SK-N-DZ (cell line): ENCODE measurements at regions not wholly inside any gene's neighbourhood (a gene's known extent, or its start where the extent isn't known, plus 50 kb on each side); places are given as distances from the start of the nearest gene placed in this dataset.
"Not testable (repeated sequence)": the region's sequence is repeated elsewhere in the genome, so short reads cannot be mapped to it uniquely, and the experiment has no call there.

Experiments used
- DNase-seq: peaks from one replicate; pipeline ENCODE4 v3.0.0-alpha.2; 2015; ENCODE audit warnings: low spot score

GRCh38 chr20:23151885-23152284, 65.8 kb upstream of the CD93 start:
- DNase-seq: no peak

- no peak for DNase-seq
These were observed 65.0 kb upstream of the CD93 start for GRCh38 chr20:23151008-23151703.

GRCh38 chr20:23150304-23151007, 64.3 kb upstream of the CD93 start:
- no peak for DNase-seq

- no peak for DNase-seq
These were observed 63.6 kb upstream of the CD93 start for GRCh38 chr20:23149623-23150279.

GRCh38 chr20:23148731-23149570, 62.8 kb upstream of the CD93 start:
- no peak for DNase-seq

- no peak for DNase-seq
These were observed 62.0 kb upstream of the CD93 start for GRCh38 chr20:23147964-23148730.

- no peak for DNase-seq
These were observed 61.5 kb upstream of the CD93 start for GRCh38 chr20:23147647-23147963.

- DNase-seq: no peak
These were observed 60.9 kb upstream of the CD93 start for GRCh38 chr20:23146857-23147637.

GRCh38 chr20:23146181-23146580, 60.1 kb upstream of the CD93 start:
- no peak for DNase-seq

GRCh38 chr20:23145281-23145700, 59.2 kb upstream of the CD93 start:
- DNase-seq: no peak

GRCh38 chr20:23144856-23145255, 58.7 kb upstream of the CD93 start:
- DNase-seq: no peak

- DNase-seq: no peak
These were observed 58.0 kb upstream of the CD93 start for GRCh38 chr20:23143986-23144690.

GRCh38 chr20:23143098-23143497, 57.0 kb upstream of the CD93 start:
- no peak for DNase-seq

GRCh38 chr20:23142162-23143050, 56.3 kb upstream of the CD93 start:
- no peak for DNase-seq

GRCh38 chr20:23141450-23142161, 55.5 kb upstream of the CD93 start:
- DNase-seq: no peak

GRCh38 chr20:23140991-23141390, 54.9 kb upstream of the CD93 start:
- no peak for DNase-seq

- not testable (repeated sequence) for DNase-seq
These were observed 53.9 kb upstream of the CD93 start for GRCh38 chr20:23139984-23140383.

- DNase-seq: no peak
These were observed 53.4 kb upstream of the CD93 start for GRCh38 chr20:23139524-23139923.
